ENCODE measurements at regions not wholly inside any gene's neighbourhood (a gene's known extent, or its start where the extent isn't known, plus 50 kb on each side); places are given as distances from the start of the nearest gene placed in this dataset.

DNA sequence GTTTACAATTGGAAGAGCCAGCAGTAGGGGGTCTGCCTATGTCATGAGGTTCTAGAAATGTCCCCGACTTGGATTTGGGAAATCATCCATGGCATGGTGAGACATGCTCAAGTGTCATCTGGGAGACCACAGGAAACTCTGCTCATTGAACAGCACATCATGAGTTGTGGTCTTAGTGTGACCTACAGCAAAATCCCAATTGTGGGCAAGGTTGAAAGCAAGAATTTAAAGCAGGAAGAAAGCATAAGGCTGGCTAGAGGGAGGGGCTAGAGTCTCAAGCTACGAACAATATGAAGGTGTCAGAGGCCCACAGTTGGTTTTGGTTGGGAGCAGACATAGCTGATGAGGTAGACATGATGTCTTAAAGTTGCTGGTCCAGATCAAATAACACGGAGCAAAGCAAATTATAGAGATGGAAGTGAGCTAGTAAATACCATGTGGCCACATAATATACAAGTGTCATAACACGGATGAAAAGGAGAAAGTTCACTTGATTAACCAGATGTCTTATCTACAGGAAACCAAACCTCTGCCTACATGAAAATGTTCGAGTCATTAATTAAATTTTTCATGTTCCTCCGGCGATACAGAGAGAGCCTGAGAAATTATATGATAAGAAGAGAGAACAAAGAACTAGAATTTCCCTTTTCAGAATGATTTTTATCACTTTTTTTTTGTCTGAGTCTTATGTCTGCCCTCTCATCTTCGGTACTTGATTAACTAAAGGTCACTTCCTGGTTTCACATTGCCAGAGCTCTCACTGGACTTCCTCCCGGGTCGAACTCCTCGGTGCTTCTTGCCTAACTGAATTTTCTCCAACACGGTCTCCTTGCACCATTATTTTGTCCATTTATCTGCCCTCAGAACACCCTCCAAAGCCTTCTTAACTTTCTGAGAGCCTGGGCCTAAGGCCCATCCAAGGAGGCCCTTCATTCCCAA, 67.5 kb upstream of the DUSP10 start:
- H3K79me2 ChIP-seq (ENCODE audit: control insufficient read depth in 1 of 2, insufficient read depth in 2 of 2, low read length in 2 of 2), result no peaks in the 10 kb centered on the region

More for the DNA sequence above, 67.5 kb upstream of the DUSP10 start:
- no peak overlapping the region for H3K23ac ChIP-seq (ENCODE audit: insufficient read length)
- 90% methylated on average over 12 of the region's 12 CpGs; no CpG with 5 or more reads in 1 of the 2 experiments for WGBS, 2 experiments (ENCODE audit: extremely low coverage in 1 of 2, insufficient coverage in 1 of 2, insufficient read length in 1 of 2, insufficient replicate concordance in 2 of 2, low coverage in 1 of 2, low lambda C conversion rate in 2 of 2, missing lambda C conversion rate in 1 of 2)
- no peak overlapping the region for H2BK5ac ChIP-seq (ENCODE audit: low read depth, low read length)
- no peak overlapping the region for H3K4ac ChIP-seq (replicated peaks; ENCODE audit: insufficient read length, low read depth, low read length)
- CTCF ChIA-PET (ENCODE audit: partially characterized antibody), result interaction anchor here (0.8 kb wide), 1 partner anchor 17 kb away, joined by 4 read pairs; no protein-coding TSS in a partner anchor
- DNase-seq (ENCODE audit: low read depth in 1 of 2, low spot score in 2 of 2), result no peak
- no peak overlapping the region for H3K27ac ChIP-seq (ENCODE audit: low read depth, low read length)
- H3K23me2 ChIP-seq (ENCODE audit: low read depth, low read length), result no peaks in the 10 kb centered on the region
- no peak overlapping the region for H4K5ac ChIP-seq (ENCODE audit: insufficient read length, low read depth, low read length)
- H3K4me3 ChIP-seq (ENCODE audit: extremely low read depth in 1 of 4, insufficient read depth in 2 of 4, low read depth in 3 of 4, low read length in 4 of 4), result no peak overlapping the region
- no peak overlapping the region for H3K56ac ChIP-seq (replicated peaks; ENCODE audit: insufficient read length, low read depth, low read length)
- H2BK15ac ChIP-seq (ENCODE audit: low read length), result no peak overlapping the region
- FAIRE-seq, result no peak
- no peak overlapping the region for H4K91ac ChIP-seq (replicated peaks; ENCODE audit: insufficient read length, low read length)
- no peaks in the 10 kb centered on the region for H3K9me3 ChIP-seq (ENCODE audit: insufficient read depth in 2 of 2, low read depth in 1 of 2, low read length in 1 of 2)
- H2BK120ac ChIP-seq (replicated peaks; ENCODE audit: low read depth, low read length), result no peak overlapping the region
- no peaks in the 10 kb centered on the region for H3K36me3 ChIP-seq (ENCODE audit: control insufficient read depth in 2 of 4, insufficient read depth in 4 of 4, low read length in 3 of 4)
- no peak overlapping the region for H2AK5ac ChIP-seq (ENCODE audit: low read depth, low read length)
- POLR2A ChIA-PET (ENCODE audit: partially characterized antibody), result no interaction called here
- no peaks in the 10 kb centered on the region for H3K4me1 ChIP-seq (replicated peaks in 1 of 4; ENCODE audit: control insufficient read depth in 3 of 4, insufficient read depth in 4 of 4, low read length in 3 of 4)
- no peak overlapping the region for H3K18ac ChIP-seq (ENCODE audit: extremely low read depth, low read length)
- H3K4me2 ChIP-seq (ENCODE audit: insufficient read depth in 1 of 2, low read depth in 2 of 2, low read length in 2 of 2), result no peak overlapping the region
- no peaks in the 10 kb centered on the region for H3K79me1 ChIP-seq (ENCODE audit: low read depth, low read length)
- no peak overlapping the region for H4K8ac ChIP-seq (ENCODE audit: extremely low read depth, insufficient read depth, low read length)
- no peak overlapping the region for H2BK12ac ChIP-seq (ENCODE audit: low read depth, low read length)
- H4K20me1 ChIP-seq (replicated peaks in 1 of 2; ENCODE audit: control insufficient read depth in 1 of 2, insufficient read depth in 2 of 2, low read length in 2 of 2), result no peaks in the 10 kb centered on the region
- H3K27me3 ChIP-seq (replicated peaks in 1 of 4; ENCODE audit: control insufficient read depth in 3 of 4, extremely low read depth in 1 of 4, insufficient read depth in 3 of 4, low read length in 3 of 4), result no peaks in the 10 kb centered on the region
- H3K9ac ChIP-seq (replicated peaks in 1 of 4; ENCODE audit: extremely low read depth in 1 of 4, low read depth in 3 of 4, low read length in 3 of 4), result no peak overlapping the region
- no peak for TF ChIP-seq CREB1 (IDR thresholded peaks at IDR 0.05)
- no peak for TF ChIP-seq BACH1 (IDR thresholded peaks at IDR 0.05; ENCODE audit: low read length)
- no peak for TF ChIP-seq NANOG (IDR thresholded peaks at IDR 0.05; ENCODE audit: insufficient read depth, low read depth, low read length, poor library complexity, severe bottlenecking)
- TF ChIP-seq, protein P1, sequence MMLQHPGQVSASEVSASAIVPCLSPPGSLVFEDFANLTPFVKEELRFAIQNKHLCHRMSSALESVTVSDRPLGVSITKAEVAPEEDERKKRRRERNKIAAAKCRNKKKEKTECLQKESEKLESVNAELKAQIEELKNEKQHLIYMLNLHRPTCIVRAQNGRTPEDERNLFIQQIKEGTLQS (IDR thresholded peaks at IDR 0.05; ENCODE audit: insufficient read depth, low read depth, low read length), result no peak
- H2BK20ac ChIP-seq (ENCODE audit: low read length), result no peak overlapping the region
- H3K14ac ChIP-seq (ENCODE audit: insufficient read length), result no peak overlapping the region
- H2AFZ ChIP-seq (ENCODE audit: low read length), result no peak overlapping the region

All from H1 (cell line).